ENCODE measurements at regions not wholly inside any gene's neighbourhood (a gene's known extent, or its start where the extent isn't known, plus 50 kb on each side); places are given as distances from the start of the nearest gene placed in this dataset.

DNA sequence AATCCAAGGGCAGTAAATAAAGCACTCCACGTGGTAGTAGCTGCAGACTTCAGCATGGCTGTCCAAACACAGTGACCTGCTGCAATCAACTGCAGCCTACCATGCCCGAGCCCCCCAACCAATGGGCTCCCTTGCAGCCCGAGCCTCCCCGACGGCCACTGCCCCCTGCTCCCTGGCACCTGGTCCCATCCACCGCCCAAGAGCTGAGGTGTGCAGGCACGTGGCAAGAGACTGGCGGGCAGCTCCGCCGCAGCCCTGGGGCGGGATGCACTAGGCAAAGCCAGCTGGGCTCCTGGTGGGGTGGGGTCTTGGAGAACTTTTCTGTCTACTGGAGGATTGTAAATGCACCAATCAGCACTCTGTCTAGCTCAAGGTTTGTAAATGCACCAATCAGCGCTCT is 57.6 kb upstream of the RGS2 start:
- TF ChIP-seq ZFX (IDR thresholded peaks at IDR 0.05) (no peak), CTCF (conservative IDR thresholded peaks at IDR 0.05) (no peak)

DNA sequence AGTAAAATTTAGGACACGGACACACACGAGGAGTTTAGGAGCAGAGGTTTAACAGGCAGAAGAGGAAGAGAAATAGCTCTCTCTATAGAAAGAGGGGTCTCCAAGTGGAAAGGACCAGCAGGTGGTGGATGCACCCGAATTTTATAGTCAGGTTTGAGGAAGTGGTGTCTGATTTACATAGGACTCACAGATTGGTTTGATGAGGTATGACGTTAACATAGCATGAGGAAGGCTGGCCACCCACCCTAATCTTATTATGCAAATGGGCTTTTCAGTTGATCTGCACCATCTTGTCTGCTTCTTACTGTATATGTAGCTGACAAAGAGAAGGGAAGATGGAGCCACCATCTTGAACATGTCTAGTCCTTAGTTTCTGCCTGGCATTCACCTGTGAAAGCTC is 52.5 kb upstream of the RGS2 start:
- TF ChIP-seq ZFX (IDR thresholded peaks at IDR 0.05) (no peak), CTCF (conservative IDR thresholded peaks at IDR 0.05) (no peak)

More for the DNA sequence above, 57.6 kb upstream of the RGS2 start:
- no peak overlapping the region for H3K27ac ChIP-seq

DNA sequence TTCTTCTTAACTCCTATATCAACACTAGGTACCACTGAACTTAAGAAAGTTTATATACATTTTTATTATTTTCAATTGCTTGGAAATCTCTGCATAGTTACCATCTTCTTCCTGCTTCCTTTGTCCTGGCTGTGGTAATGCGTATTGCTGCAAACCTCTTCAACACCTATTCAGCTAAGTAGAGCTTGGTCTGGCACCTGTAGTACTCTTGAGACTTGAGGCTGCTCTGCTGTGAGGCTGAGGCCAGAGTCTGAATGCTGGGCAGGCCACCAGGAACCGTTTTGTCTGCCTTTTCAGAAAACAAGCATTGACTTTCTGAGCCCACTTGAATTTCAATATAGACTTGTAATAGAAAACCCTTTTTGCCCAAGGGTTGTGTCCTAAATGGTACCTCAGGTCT is 52.0 kb upstream of the RGS2 start:
- TF ChIP-seq CTCF (conservative IDR thresholded peaks at IDR 0.05) (no peak), ZFX (IDR thresholded peaks at IDR 0.05) (no peak)
- H3K27ac ChIP-seq, result no peak overlapping the region

More for the DNA sequence above, 52.5 kb upstream of the RGS2 start:
- H3K27ac ChIP-seq, result no peak overlapping the region

GRCh38 chr1:192758492-192758891 is 50.3 kb upstream of the RGS2 start:
- H3K27ac ChIP-seq, result no peak overlapping the region
- no peak for TF ChIP-seq ZFX (IDR thresholded peaks at IDR 0.05)
- TF ChIP-seq CTCF (conservative IDR thresholded peaks at IDR 0.05), result no peak
